HG03520 (cell line): ENCODE measurements at regions not wholly inside any gene's neighbourhood (a gene's known extent, or its start where the extent isn't known, plus 50 kb on each side); places are given as distances from the start of the nearest gene placed in this dataset.
"Not testable (repeated sequence)": the region's sequence is repeated elsewhere in the genome, so short reads cannot be mapped to it uniquely, and the experiment has no call there.

Experiments used
- ATAC-seq: cut with Tn5 transposase; IDR thresholded peaks from one replicate; pipeline ENCODE4 v1.9.1; 2021; ENCODE audit warnings: mild to moderate bottlenecking, moderate library complexity; ENCODE audit not compliant: unreplicated experiment

GRCh38 chr15:19944261-19944888 lies 597.2 kb downstream of the GOLGA6L6 start:
- ATAC-seq: no peak

GRCh38 chr15:19943515-19943914 lies 598.1 kb downstream of the GOLGA6L6 start:
- ATAC-seq: no peak

GRCh38 chr15:19903281-19903680 lies 638.3 kb downstream of the GOLGA6L6 start:
- ATAC-seq: not testable (repeated sequence)

GRCh38 chr15:19902388-19902787 lies 639.2 kb downstream of the GOLGA6L6 start:
- not testable (repeated sequence) for ATAC-seq

- ATAC-seq: not testable (repeated sequence)
These were observed 640.2 kb downstream of the GOLGA6L6 start for GRCh38 chr15:19901414-19901813.

GRCh38 chr15:19899021-19899824 lies 642.4 kb downstream of the GOLGA6L6 start:
- no peak for ATAC-seq

GRCh38 chr15:19888811-19889210 lies 652.8 kb downstream of the GOLGA6L6 start:
- not testable (repeated sequence) for ATAC-seq

GRCh38 chr15:19844061-19844460 lies 697.5 kb downstream of the GOLGA6L6 start:
- not testable (repeated sequence) for ATAC-seq
